HG02852 (cell line): ENCODE measurements at regions not wholly inside any gene's neighbourhood (a gene's known extent, or its start where the extent isn't known, plus 50 kb on each side); places are given as distances from the start of the nearest gene placed in this dataset.
"Not testable (repeated sequence)": the region's sequence is repeated elsewhere in the genome, so short reads cannot be mapped to it uniquely, and the experiment has no call there.

Experiments
- ATAC-seq: cut with Tn5 transposase; IDR thresholded peaks from one replicate; pipeline ENCODE4 v1.9.1; 2021; ENCODE audit warnings: mild to moderate bottlenecking, moderate library complexity; ENCODE audit not compliant: unreplicated experiment

GRCh38 chr6:114995526-114995925 lies 652.7 kb upstream of the HS3ST5 start:
- ATAC-seq, result no peak

GRCh38 chr6:114989279-114989964 lies 646.6 kb upstream of the HS3ST5 start:
- peak; percentile 97 for ATAC-seq

- ATAC-seq, result no peak
Observed at GRCh38 chr6:114987281-114987680, 644.5 kb upstream of the HS3ST5 start.

GRCh38 chr6:114955363-114955762 lies 612.5 kb upstream of the HS3ST5 start:
- ATAC-seq, result no peak

- no peak for ATAC-seq
Observed at GRCh38 chr6:114952229-114952628, 609.4 kb upstream of the HS3ST5 start.

- ATAC-seq, result no peak
Observed at GRCh38 chr6:114945392-114945791, 602.6 kb upstream of the HS3ST5 start.

- ATAC-seq, result no peak
Observed at GRCh38 chr6:114941078-114941477, 598.3 kb upstream of the HS3ST5 start.

GRCh38 chr6:114940181-114940580 lies 597.4 kb upstream of the HS3ST5 start:
- no peak for ATAC-seq

- no peak for ATAC-seq
Observed at GRCh38 chr6:114939630-114940029, 596.8 kb upstream of the HS3ST5 start.

GRCh38 chr6:114936080-114936479 lies 593.3 kb upstream of the HS3ST5 start:
- ATAC-seq, result no peak

- ATAC-seq, result no peak
Observed at GRCh38 chr6:114934079-114934478, 591.3 kb upstream of the HS3ST5 start.

- not testable (repeated sequence) for ATAC-seq
Observed at GRCh38 chr6:114928731-114929130, 585.9 kb upstream of the HS3ST5 start.

- ATAC-seq, result no peak
Observed at GRCh38 chr6:114906096-114906495, 563.3 kb upstream of the HS3ST5 start.

GRCh38 chr6:114897536-114897935 lies 554.7 kb upstream of the HS3ST5 start:
- ATAC-seq, result no peak

- no peak for ATAC-seq
Observed at GRCh38 chr6:114892211-114892610, 549.4 kb upstream of the HS3ST5 start.

- ATAC-seq, result no peak
Observed at GRCh38 chr6:114888241-114888640, 545.4 kb upstream of the HS3ST5 start.

GRCh38 chr6:114886670-114887436 lies 544.0 kb upstream of the HS3ST5 start:
- ATAC-seq, result no peak

GRCh38 chr6:114879693-114880092 lies 536.9 kb upstream of the HS3ST5 start:
- no peak for ATAC-seq

- no peak for ATAC-seq
Observed at GRCh38 chr6:114878091-114878490, 535.3 kb upstream of the HS3ST5 start.

- no peak for ATAC-seq
Observed at GRCh38 chr6:114874410-114874809, 531.6 kb upstream of the HS3ST5 start.

GRCh38 chr6:114865506-114865905 lies 522.7 kb upstream of the HS3ST5 start:
- ATAC-seq, result not testable (repeated sequence)

- ATAC-seq, result no peak
Observed at GRCh38 chr6:114863610-114864009, 520.8 kb upstream of the HS3ST5 start.
